Heart right ventricle (tissue), 16 donors: ENCODE measurements at regions not wholly inside any gene's neighbourhood (a gene's known extent, or its start where the extent isn't known, plus 50 kb on each side); places are given as distances from the start of the nearest gene placed in this dataset.

Experiments
- ATAC-seq, 8 donors: fragments of 200-7000 bp; cut with Tn5 transposase; one replicate each; pipeline ENCODE4 v1.9.1; 2020; ENCODE audit warnings: mild to moderate bottlenecking in 8 of 8, moderate library complexity in 8 of 8, moderate number of reproducible peaks in 1 of 8
- DNase-seq, 2 donors: peaks; one replicate each; pipeline ENCODE4 v3.0.0-alpha.2; 2020
- H3K27ac ChIP-seq, 10 donors: fragments of 200-600 bp; sonication (generic) in 2 of 10; one replicate each; pipeline versions ENCODE4 v1.5.0 to v1.8.0; 2020 to 2022; ENCODE audit warnings: mild to moderate bottlenecking in 3 of 10
- H3K27me3 ChIP-seq, 7 donors: fragments of 200-600 bp; one replicate each; pipeline ENCODE4 v1.8.0; 2021 to 2022; ENCODE audit warnings: mild to moderate bottlenecking in 2 of 7
- H3K36me3 ChIP-seq, 9 donors: fragments of 200-600 bp; sonication (generic) in 1 of 9; one replicate each; pipeline versions ENCODE4 v1.5.0 to v1.8.0; 2020 to 2022; ENCODE audit warnings: mild to moderate bottlenecking in 2 of 9
- H3K4me1 ChIP-seq, 9 donors: fragments of 200-600 bp; sonication (generic) in 1 of 9; one replicate each; pipeline versions ENCODE4 v1.5.0 to v1.8.0; 2020 to 2022; ENCODE audit warnings: mild to moderate bottlenecking in 4 of 9
- H3K4me3 ChIP-seq, 10 donors: fragments of 200-600 bp; sonication (generic) in 2 of 10; one replicate each; pipeline versions ENCODE4 v1.5.0 to v1.8.0; 2020 to 2022; ENCODE audit warnings: mild to moderate bottlenecking in 7 of 10, moderate library complexity in 2 of 10
- H3K9me3 ChIP-seq, 11 donors: fragments of 200-600 bp in 10 of 11; sonication (generic) in 2 of 11; one replicate each; pipeline versions ENCODE4 v1.5.0 to v1.8.0; 2013 to 2022; ENCODE audit warnings: mild to moderate bottlenecking in 2 of 11, control low read depth in 1 of 11, moderate library complexity in 1 of 11
- CTCF ChIP-seq, 9 donors: fragments of 200-600 bp; sonication (generic) in 2 of 9; IDR thresholded peaks; one replicate each; pipeline versions ENCODE4 v1.5.0 to v1.8.0; 2021 to 2022; ENCODE audit warnings: antibody characterized with exemption in 9 of 9, mild to moderate bottlenecking in 5 of 9, moderate library complexity in 1 of 9
- WGBS, 2 donors: extraction: QIAGEN DNeasy Blood & Tissue Kit; methylation state at CpG; one replicate each; pipeline ENCODE4 v1.1.7; 2013; ENCODE audit warnings: inconsistent platforms in 1 of 2; 5-methylcytosine and 5-hydroxymethylcytosine counted together
- intact Hi-C, 10 donors: fragments of 100-400 bp; cut with DNase I; formaldehyde crosslinking; loops; one replicate each; pipeline versions ENCODE4 v1.11.1 to v1.14.2; 2022
- donor health status: Arrhythmogenic right ventricular cardiomyopathy.
- donor health status: ischemic (EF 13 %, LVEDD 7.1; RV severe dilation, severe dysfunction).
- donor health status: healthy with polysubstance abuse.
- donor health status: DM: no; HTN: yes; CAD: no.
- donor health status: DM: no; HTN: no; CAD: no.
- donor health status: ischemic (EF 25% LVEDD 6.9; RV normal size, moderate dysfunction).
- donor health status: ischemic (EF 25% LVEDD 5.7; RV mildly dilated, moderate dysfunction).
- donor health status: healthy.
- donor health status: DM: yes; HTN: yes; CAD: no.
- donor health status: Ischemic cardiomyopathy.
- donor health status: ischemic (EF 35%, LVEDD 5.7; RV mildly dilated, moderate dysfunction).
- donor health status: nonischemic (EF 11% LVEDD 7.7; RV severe dilation, severe dysfunction).
- donor health status: DM: yes; HTN: yes; CAD: no.
- donor health status: PGD.
- donor health status: ischemic (EF 29% LVEDD 5.4; RV normal size, mild dysfunction).
- donor health status: nonischemic (EF 23%, LVEDD 6.1; RV moderate dilation, normal function).

- no peak for TF ChIP-seq CTCF (IDR thresholded peaks at IDR 0.05)
- H3K4me1 ChIP-seq = no peaks in the 10 kb centered on the region
- H3K27me3 ChIP-seq = no peaks in the 10 kb centered on the region
- H3K27ac ChIP-seq = no peak overlapping the region
- intact Hi-C loops = no loop called here
- no peaks in the 10 kb centered on the region for H3K36me3 ChIP-seq
- H3K4me3 ChIP-seq = no peak overlapping the region
- peaks cover 0 to 11% (median 0%) of the 10 kb centered on the region in 11 donors for H3K9me3 ChIP-seq
- ATAC-seq (no peak), DNase-seq (no peak)
Observed at GRCh38 chr6:94269256-94269655, 849.9 kb upstream of the EPHA7 start.

DNA sequence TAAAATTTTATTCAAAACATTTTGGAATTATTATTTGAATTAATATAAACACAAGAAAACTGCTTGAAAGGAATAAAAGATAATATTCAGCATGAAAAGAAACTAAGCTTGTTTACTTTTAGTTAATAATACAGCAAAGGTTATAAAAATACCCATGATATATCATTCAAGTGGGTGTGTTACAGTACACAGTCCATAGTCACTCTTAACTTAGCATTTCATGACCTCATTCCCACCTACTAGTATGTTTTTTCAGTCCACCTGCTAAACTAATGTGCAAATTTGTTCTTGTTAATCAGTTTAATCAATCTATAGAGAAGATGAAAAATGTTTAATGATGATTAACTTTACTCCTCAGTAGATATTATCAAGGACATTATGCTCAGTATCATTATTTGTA, 841.4 kb upstream of the EPHA7 start:
- Histone ChIP-seq H3K9me3 (peaks cover 0 to 12% (median 0%) of the 10 kb centered on the region in 11 donors), H3K27ac (no peak overlapping the region), H3K27me3 (no peaks in the 10 kb centered on the region), H3K4me3 (no peak overlapping the region), H3K4me1 (no peaks in the 10 kb centered on the region), H3K36me3 (no peaks in the 10 kb centered on the region)
- ATAC-seq (no peak), DNase-seq (no peak)
- no peak for TF ChIP-seq CTCF (IDR thresholded peaks at IDR 0.05)
- intact Hi-C loops = no loop called here

GRCh38 chr6:94254689-94255088, 835.3 kb upstream of the EPHA7 start:
- Histone ChIP-seq H3K27ac (no peak overlapping the region), H3K4me1 (no peaks in the 10 kb centered on the region), H3K36me3 (no peaks in the 10 kb centered on the region), H3K4me3 (no peak overlapping the region), H3K9me3 (peaks cover 0 to 5% (median 0%) of the 10 kb centered on the region in 11 donors), H3K27me3 (no peaks in the 10 kb centered on the region)
- ATAC-seq = no peak
- DNase-seq = no peak
- 31 to 61% methylated on average over 1 of the region's 1 CpG for WGBS, 2 donors
- TF ChIP-seq CTCF (IDR thresholded peaks at IDR 0.05) = peak in 4 of 9 donors; percentile 18 to 35 (median 28)
- intact Hi-C loops = loop anchor here in 1 of 10 donors (5.0 kb wide), 1 partner anchor 472 kb away; no protein-coding TSS in a partner anchor

DNA sequence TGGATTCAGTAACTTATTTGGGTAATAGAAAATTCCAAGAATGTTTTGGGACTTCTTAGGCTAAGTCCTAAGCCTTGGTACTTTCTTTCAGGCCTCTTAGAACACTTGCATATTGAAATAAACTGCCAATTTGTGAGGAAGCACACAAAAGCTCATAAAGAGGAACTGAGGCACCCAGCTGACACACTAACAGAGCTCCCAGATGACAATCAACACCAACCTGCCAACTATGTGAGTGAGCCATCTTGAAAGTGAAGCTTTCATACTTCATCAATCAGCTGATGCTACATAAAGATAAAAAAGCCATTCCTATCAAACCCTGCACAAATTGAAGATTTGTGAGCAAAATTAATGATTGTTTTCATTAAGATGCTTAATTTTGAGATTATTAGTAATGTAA, 832.5 kb upstream of the EPHA7 start:
- Histone ChIP-seq H3K9me3 (no peaks in the 10 kb centered on the region), H3K27me3 (no peaks in the 10 kb centered on the region), H3K27ac (no peak overlapping the region), H3K4me3 (no peak overlapping the region), H3K36me3 (no peaks in the 10 kb centered on the region), H3K4me1 (no peaks in the 10 kb centered on the region)
- intact Hi-C loops = loop anchor here in 1 of 10 donors (5.0 kb wide), 1 partner anchor 470 kb away; no protein-coding TSS in a partner anchor
- DNase-seq (no peak), ATAC-seq (no peak)
- TF ChIP-seq CTCF (IDR thresholded peaks at IDR 0.05) = no peak

DNA sequence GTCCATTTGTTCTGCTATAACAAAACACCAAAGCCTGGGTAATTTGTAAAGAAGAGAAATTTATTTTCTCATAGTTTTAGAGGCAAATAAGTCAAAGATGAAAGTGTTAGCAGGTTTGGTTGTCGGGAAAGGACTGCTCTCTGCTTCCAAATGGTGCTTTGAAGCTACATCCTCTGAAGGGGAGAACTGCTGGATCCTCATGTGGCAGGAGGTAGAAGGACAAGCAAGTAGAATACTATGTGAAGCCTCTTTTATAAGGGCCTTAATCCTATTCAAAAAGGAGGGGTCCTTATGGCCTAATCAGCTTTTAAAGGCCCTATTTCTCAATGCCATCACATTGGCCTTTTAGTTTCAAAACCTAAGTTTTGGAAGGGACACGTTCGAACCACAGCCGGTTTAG, 826.0 kb upstream of the EPHA7 start:
- Histone ChIP-seq H3K36me3 (no peaks in the 10 kb centered on the region), H3K4me3 (no peak overlapping the region), H3K9me3 (peaks cover 0 to 4% (median 0%) of the 10 kb centered on the region in 11 donors), H3K4me1 (no peaks in the 10 kb centered on the region), H3K27me3 (no peaks in the 10 kb centered on the region), H3K27ac (no peak overlapping the region)
- intact Hi-C loops = no loop called here
- ATAC-seq (no peak), DNase-seq (no peak)
- WGBS, 2 donors = 83 to 90% methylated on average over 4 of the region's 4 CpGs
- no peak for TF ChIP-seq CTCF (IDR thresholded peaks at IDR 0.05)
